ENCODE measurements at regions not wholly inside any gene's neighbourhood (a gene's known extent, or its start where the extent isn't known, plus 50 kb on each side); places are given as distances from the start of the nearest gene placed in this dataset.

GRCh38 chr1:59066236-59066635 is 230.7 kb upstream of the FGGY start:
- DNase-seq, result no peak

DNA sequence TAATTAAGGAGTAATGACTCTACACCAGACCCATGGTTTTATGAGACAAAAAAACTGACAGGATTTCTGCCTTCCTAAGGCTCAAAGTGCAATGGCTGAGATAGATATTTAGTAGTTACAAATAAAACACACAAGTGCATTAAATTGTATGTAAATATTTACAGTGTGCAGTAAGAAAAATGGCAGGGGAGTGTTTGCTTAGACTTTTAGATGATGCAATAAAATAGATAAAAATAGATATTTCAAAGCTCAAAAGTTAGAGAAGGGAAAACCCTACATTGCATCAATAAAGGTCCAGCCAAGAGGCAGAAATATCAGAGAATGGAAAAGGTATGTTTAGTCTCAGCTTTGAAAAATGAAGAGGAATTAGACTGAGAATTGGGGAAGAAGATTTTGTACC is 226.3 kb upstream of the FGGY start:
- DNase-seq, result no peak

DNA sequence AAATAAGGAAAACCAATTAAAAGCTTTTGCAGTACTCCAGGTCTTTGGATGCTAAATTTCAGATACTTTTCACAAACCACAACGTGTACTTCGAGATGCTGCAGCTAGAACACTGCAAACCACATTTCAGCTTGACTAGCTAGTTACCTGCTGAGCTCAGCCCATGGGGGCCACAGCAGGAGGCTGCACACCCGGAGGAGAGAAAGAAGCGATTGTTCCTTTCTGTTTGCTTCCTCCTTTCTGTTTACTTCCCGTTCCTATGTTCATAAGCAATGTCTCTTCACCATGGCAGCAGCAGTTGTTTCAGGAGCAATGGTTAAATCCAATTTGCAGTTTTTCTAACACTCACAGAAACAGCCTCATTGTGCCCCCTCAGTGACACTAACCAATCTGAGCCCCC is 225.6 kb upstream of the FGGY start:
- no peak for DNase-seq

GRCh38 chr1:59071876-59072582 is 224.9 kb upstream of the FGGY start:
- DNase-seq, result no peak

- no peak for DNase-seq
These were observed 224.3 kb upstream of the FGGY start for GRCh38 chr1:59072583-59072947.

GRCh38 chr1:59074598-59074997 is 222.3 kb upstream of the FGGY start:
- no peak for DNase-seq

DNA sequence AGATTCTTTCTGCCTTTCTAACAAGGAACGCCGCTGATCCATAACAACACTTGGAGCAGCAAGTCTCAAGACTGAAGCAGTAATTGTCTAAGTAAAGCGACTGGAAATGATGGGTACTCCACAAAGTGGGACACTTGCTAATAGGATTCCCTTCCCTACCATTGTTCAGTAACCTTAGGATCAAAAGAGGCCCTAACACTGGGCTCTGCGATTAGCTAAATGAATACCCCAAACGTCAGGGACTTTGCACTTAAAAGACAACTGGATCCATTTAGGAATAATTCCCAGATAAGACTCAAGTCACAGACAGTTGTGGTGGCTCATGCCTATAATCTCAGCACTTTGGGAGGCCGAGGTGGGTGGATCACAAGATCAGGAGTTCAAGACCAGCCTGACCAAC is 221.9 kb upstream of the FGGY start:
- DNase-seq, result no peak

GRCh38 chr1:59076612-59077011 is 220.3 kb upstream of the FGGY start:
- no peak for DNase-seq

DNA sequence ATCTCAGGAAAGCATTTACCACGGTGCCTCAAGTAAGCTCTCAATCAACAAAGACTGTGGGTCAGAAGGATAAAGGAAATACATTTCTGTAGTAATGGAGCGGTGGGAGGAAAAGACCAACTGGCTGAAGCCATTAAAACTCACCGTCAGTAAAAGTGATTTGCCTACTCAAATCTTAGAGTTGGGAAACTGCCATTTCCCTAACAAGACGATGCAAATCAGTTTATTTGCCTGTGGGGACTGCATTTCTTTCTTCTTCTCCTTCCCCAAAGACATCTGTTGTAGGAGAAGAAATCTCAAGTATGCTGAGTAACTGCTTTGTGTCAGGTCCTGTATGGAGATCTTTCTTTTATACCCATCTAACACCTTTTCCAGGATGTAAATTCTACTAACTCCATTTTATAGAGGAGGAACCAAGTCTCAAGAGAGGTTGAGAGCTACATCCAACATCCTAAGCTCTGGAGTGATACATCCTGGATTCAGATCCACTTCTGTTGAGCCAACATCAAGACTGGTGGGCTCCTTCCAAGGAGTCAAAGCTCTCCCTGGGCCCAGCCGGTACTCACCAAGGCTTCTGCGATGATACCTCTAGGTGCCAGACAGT is 219.3 kb upstream of the FGGY start:
- DNase-seq, result no peak

- DNase-seq, result no peak
These were observed 218.7 kb upstream of the FGGY start for GRCh38 chr1:59078070-59078800.

- no peak for DNase-seq
These were observed 218.0 kb upstream of the FGGY start for GRCh38 chr1:59078866-59079265.

DNA sequence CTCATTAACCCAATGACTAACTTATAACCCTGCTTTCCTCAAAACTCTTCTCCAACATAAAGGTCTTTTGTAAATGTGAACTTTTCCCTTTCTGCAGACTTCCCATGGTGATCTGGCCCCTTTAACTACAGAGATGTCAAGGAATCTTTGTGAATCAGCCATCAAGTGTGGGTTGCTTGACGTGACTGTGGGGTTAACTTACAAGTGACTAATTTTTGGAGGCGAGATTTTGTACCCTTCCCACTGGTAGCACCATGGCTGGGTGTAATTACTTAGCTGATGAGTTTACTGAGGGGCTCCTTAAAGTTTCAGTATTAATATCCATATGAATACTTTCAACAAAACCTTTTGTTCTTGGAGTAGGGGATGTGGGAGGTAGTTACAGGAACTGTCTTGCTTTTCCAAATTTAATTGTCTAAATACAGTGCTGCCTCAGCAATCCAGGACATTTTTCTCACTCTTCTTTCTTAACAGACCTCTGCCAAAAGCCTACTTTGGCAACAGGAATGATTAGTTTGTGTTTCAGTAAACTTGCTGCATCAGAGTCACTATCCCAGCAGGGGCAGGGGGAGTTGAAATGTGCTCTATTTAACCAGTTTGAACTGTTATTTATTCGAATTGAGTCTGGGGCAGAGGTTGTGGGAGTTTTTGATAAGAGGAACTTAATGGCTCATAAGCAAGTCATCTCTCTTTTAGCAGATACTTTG is 217.3 kb upstream of the FGGY start:
- no peak for DNase-seq

GRCh38 chr1:59081181-59081580 is 215.7 kb upstream of the FGGY start:
- DNase-seq, result no peak

- no peak for DNase-seq
These were observed 215.1 kb upstream of the FGGY start for GRCh38 chr1:59081795-59082194.

- DNase-seq, result no peak
These were observed 212.7 kb upstream of the FGGY start for GRCh38 chr1:59083946-59084865.

GRCh38 chr1:59085101-59085500 is 211.8 kb upstream of the FGGY start:
- no peak for DNase-seq

- no peak for DNase-seq
These were observed 207.7 kb upstream of the FGGY start for GRCh38 chr1:59089036-59089798.

- DNase-seq, result no peak
These were observed 206.9 kb upstream of the FGGY start for GRCh38 chr1:59089922-59090457.

DNA sequence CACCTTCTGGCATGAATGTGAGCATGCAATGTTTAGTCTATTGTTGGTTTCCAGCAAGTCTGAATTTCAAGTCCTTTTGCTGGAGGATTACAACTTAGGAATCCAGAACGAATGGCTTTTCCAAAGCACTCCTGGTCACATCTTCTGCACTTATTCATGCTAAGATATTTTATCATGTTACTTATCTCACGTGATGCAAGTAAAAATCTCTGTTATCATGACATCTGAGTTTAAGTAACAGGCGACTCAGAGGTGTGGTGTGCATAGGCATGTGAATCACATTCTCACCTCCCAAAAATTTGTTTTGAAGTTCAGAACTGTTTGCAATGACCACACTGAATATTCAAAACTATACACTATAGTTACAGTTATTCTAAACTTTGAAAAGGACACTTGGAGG is 204.8 kb upstream of the FGGY start:
- no peak for DNase-seq

DNA sequence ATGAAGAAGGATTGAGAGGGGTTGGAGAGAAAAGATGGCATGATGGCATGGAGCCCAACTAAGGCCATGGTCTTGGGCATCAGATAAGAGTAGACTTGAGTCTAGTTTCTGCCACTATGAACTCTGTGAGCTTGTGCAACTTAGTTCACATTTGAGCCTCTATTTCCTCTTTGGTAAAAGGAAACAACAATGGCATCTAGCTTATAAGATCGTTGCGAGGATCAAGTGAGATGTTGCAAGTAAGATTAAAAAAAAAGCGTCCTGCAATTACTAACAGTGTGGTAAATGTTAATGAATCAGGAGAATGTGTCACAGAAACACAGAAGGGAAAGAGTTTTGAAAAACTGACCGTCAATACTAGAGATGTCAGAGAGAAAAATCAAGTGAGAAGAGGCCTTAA is 202.9 kb upstream of the FGGY start:
- no peak for DNase-seq

DNA sequence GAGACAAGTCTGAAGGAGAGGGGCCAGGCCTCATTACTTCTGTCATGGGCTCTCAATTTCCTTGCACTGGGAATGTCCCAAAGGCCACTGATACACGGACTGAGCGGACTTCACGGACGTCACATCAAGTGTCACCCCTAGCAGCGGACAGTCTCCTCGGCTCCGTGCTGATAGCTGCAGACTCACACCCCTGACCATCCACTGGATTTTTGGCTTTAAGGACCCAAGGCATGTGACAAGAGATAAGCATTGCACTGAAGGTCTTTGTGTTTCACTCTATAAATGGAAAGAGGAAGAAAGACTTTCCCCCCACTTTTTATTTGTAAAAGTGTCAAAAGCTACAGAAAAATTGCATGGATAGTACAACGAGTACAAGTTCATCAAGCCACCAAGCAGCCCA is 200.4 kb upstream of the FGGY start:
- DNase-seq, result no peak

- no peak for DNase-seq
These were observed 198.2 kb upstream of the FGGY start for GRCh38 chr1:59098655-59099054.
